Naive thymus-derived CD8-positive, alpha-beta T cell (primary cell): ENCODE measurements at regions not wholly inside any gene's neighbourhood (a gene's known extent, or its start where the extent isn't known, plus 50 kb on each side); places are given as distances from the start of the nearest gene placed in this dataset.

Source experiments
- ATAC-seq, 2 donors: fragments of 150-1000 bp; cut with Tn5 transposase in 1 of 2; sonication (Bioruptor Pico), chemical (Tn5 transposase) in 1 of 2; 1 replicate in 1 of 2; 2 replicates in 1 of 2; pipeline ENCODE4 v1.10.0; 2021; ENCODE audit warnings: mild to moderate bottlenecking in 2 of 2, moderate library complexity in 2 of 2
- POLR2A ChIA-PET: fragments of 350-600 bp; sonication (Branson Sonifier 250); formaldehyde crosslinking; loops from one replicate; lab custom pipeline; 2021; ENCODE audit warnings: antibody characterized with exemption; lab: Charles Lee
- DNase-seq, 10 donors: peaks; one replicate each; pipeline versions ENCODE4 v3.0.0 to v3.0.0-alpha.2; 2020 to 2022
- H3K27ac Mint-ChIP-seq, 10 donors: one replicate each; pipeline ENCODE4 v1.8.0; 2020 to 2022; ENCODE audit warnings: mild to moderate bottlenecking in 10 of 10, mixed read lengths in 10 of 10, moderate library complexity in 4 of 10, inconsistent platforms in 1 of 10
- H3K27me3 Mint-ChIP-seq, 5 donors: one replicate each; pipeline ENCODE4 v1.8.0; 2021 to 2022; ENCODE audit warnings: mixed read lengths in 5 of 5
- H3K36me3 Mint-ChIP-seq, 3 donors: one replicate each; pipeline ENCODE4 v1.8.0; 2020 to 2022; ENCODE audit warnings: mixed read lengths in 3 of 3, mild to moderate bottlenecking in 2 of 3, inconsistent platforms in 1 of 3
- H3K4me1 Mint-ChIP-seq, 4 donors: one replicate each; pipeline ENCODE4 v1.8.0; 2021 to 2022; ENCODE audit warnings: mixed read lengths in 4 of 4
- H3K4me3 Mint-ChIP-seq, 10 donors: one replicate each; pipeline ENCODE4 v1.8.0; 2020 to 2022; ENCODE audit warnings: mild to moderate bottlenecking in 10 of 10, mixed read lengths in 10 of 10, moderate library complexity in 6 of 10, inconsistent platforms in 1 of 10
- H3K9me3 Mint-ChIP-seq, 9 donors: one replicate each; pipeline ENCODE4 v1.8.0; 2020 to 2022; ENCODE audit warnings: mixed read lengths in 9 of 9, mild to moderate bottlenecking in 3 of 9, inconsistent platforms in 1 of 9, moderate library complexity in 1 of 9

- H3K27me3 Mint-ChIP-seq, result peaks cover 13 to 31% (median 25%) of the 10 kb centered on the region in 5 donors
- H3K27ac Mint-ChIP-seq, result no peak overlapping the region
- peak overlapping the region; percentile 19 to 75 (median 60) for H3K4me3 Mint-ChIP-seq
- peaks cover 3 to 13% (median 6%) of the 10 kb centered on the region in 4 donors for H3K4me1 Mint-ChIP-seq
- H3K36me3 Mint-ChIP-seq, result no peaks in the 10 kb centered on the region
- ATAC-seq, result peak in 1 of 2 donors; percentile 17
- POLR2A ChIA-PET, result no interaction called here
- peak in 9 of 10 donors; percentile 4 to 54 (median 33) for DNase-seq
- peaks cover 0 to 2% (median 0%) of the 10 kb centered on the region in 9 donors for H3K9me3 Mint-ChIP-seq
Observed at GRCh38 chr10:131453721-131454634, 142.5 kb upstream of the TCERG1L start.

DNA sequence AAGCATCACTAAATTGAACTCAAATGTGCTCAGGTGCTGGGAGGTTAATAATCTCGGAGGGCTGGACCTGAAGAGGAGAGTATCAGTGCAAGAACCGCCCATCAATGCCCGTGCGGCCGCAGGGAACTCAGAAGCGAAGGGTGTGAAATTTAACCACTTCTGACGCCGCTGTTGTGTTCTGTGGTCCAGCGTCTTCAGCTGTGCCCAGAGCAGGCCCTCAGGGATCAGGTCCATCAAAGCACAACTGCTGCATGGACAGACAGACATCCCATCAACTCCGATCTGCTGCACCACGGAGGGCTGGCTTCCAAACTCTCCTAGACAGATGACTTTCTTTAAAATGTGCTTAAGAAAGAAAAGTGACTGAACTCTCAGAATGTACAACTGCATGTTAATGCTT lies 144.9 kb upstream of the TCERG1L start:
- Mint-ChIP-seq H3K9me3 (peaks cover 0 to 2% (median 0%) of the 10 kb centered on the region in 9 donors), H3K27me3 (peaks cover 13 to 31% (median 17%) of the 10 kb centered on the region in 5 donors), H3K4me1 (peaks cover 3 to 13% (median 6%) of the 10 kb centered on the region in 4 donors), H3K4me3 (no peak overlapping the region), H3K27ac (no peak overlapping the region), H3K36me3 (no peaks in the 10 kb centered on the region)
- POLR2A ChIA-PET, result no interaction called here
- ATAC-seq (no peak), DNase-seq (no peak)

DNA sequence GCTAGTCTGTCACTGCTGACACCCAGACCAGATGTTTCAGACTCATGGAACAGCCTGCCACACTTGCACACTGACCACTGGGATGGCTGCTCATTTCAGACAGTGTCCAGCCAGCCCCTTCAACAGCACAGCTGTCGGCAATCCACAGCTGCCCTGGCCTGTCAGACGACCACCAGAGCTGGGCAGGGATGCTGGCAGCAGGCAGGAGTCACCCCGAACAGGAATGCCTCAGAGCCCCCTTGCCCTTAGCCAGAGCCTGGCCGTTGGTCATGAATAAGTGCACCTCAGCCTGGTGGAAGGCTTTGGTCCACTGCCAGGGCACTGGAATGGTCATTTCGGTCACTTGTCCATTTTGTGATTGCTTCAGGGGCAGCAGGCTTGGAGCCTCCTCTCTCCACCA lies 149.6 kb upstream of the TCERG1L start:
- POLR2A ChIA-PET, result no interaction called here
- no peaks in the 10 kb centered on the region for H3K36me3 Mint-ChIP-seq
- peaks cover 0 to 4% (median 0%) of the 10 kb centered on the region in 9 donors for H3K9me3 Mint-ChIP-seq
- no peak overlapping the region for H3K27ac Mint-ChIP-seq
- no peak overlapping the region for H3K4me3 Mint-ChIP-seq
- H3K27me3 Mint-ChIP-seq, result peaks cover 0 to 24% (median 1%) of the 10 kb centered on the region in 5 donors
- no peaks in the 10 kb centered on the region for H3K4me1 Mint-ChIP-seq
- no peak for ATAC-seq
- no peak for DNase-seq

GRCh38 chr10:131464789-131465188 lies 153.3 kb upstream of the TCERG1L start:
- Mint-ChIP-seq H3K27ac (peak overlapping the region in 1 of 10 donors; percentile 28), H3K9me3 (peaks cover 0 to 2% (median 0%) of the 10 kb centered on the region in 9 donors), H3K27me3 (peaks cover 0 to 20% (median 2%) of the 10 kb centered on the region in 5 donors), H3K4me3 (no peak overlapping the region), H3K36me3 (no peaks in the 10 kb centered on the region), H3K4me1 (no peaks in the 10 kb centered on the region)
- ATAC-seq, result no peak
- no peak for DNase-seq
- POLR2A ChIA-PET, result no interaction called here

GRCh38 chr10:131469551-131469950 lies 158.0 kb upstream of the TCERG1L start:
- H3K9me3 Mint-ChIP-seq, result peaks cover 0 to 2% (median 0%) of the 10 kb centered on the region in 9 donors
- H3K27ac Mint-ChIP-seq, result no peak overlapping the region
- POLR2A ChIA-PET, result no interaction called here
- H3K27me3 Mint-ChIP-seq, result peaks cover 5 to 16% (median 9%) of the 10 kb centered on the region in 5 donors
- no peak for ATAC-seq
- no peak for DNase-seq
- no peaks in the 10 kb centered on the region for H3K4me1 Mint-ChIP-seq
- no peak overlapping the region for H3K4me3 Mint-ChIP-seq
- H3K36me3 Mint-ChIP-seq, result no peaks in the 10 kb centered on the region

- H3K9me3 Mint-ChIP-seq, result no peaks in the 10 kb centered on the region
- no peak overlapping the region for H3K27ac Mint-ChIP-seq
- H3K36me3 Mint-ChIP-seq, result no peaks in the 10 kb centered on the region
- ATAC-seq (no peak), DNase-seq (no peak)
- no peak overlapping the region for H3K4me3 Mint-ChIP-seq
- H3K4me1 Mint-ChIP-seq, result no peaks in the 10 kb centered on the region
- POLR2A ChIA-PET, result no interaction called here
- peaks cover 3 to 13% (median 12%) of the 10 kb centered on the region in 5 donors for H3K27me3 Mint-ChIP-seq
Observed at GRCh38 chr10:131473645-131474044, 162.1 kb upstream of the TCERG1L start.

- DNase-seq, result no peak
- Mint-ChIP-seq H3K27ac (no peak overlapping the region), H3K4me1 (no peaks in the 10 kb centered on the region), H3K36me3 (no peaks in the 10 kb centered on the region), H3K27me3 (peaks cover 4 to 16% (median 9%) of the 10 kb centered on the region in 5 donors), H3K4me3 (no peak overlapping the region), H3K9me3 (no peaks in the 10 kb centered on the region)
- ATAC-seq, result no peak
- POLR2A ChIA-PET, result no interaction called here
Observed at GRCh38 chr10:131474416-131474815, 162.9 kb upstream of the TCERG1L start.

- Mint-ChIP-seq H3K4me3 (no peak overlapping the region), H3K27me3 (peaks cover 4 to 17% (median 9%) of the 10 kb centered on the region in 5 donors), H3K4me1 (no peaks in the 10 kb centered on the region), H3K9me3 (no peaks in the 10 kb centered on the region), H3K27ac (no peak overlapping the region), H3K36me3 (no peaks in the 10 kb centered on the region)
- ATAC-seq (no peak), DNase-seq (no peak)
- POLR2A ChIA-PET, result no interaction called here
Observed at GRCh38 chr10:131475043-131475442, 163.5 kb upstream of the TCERG1L start.

DNA sequence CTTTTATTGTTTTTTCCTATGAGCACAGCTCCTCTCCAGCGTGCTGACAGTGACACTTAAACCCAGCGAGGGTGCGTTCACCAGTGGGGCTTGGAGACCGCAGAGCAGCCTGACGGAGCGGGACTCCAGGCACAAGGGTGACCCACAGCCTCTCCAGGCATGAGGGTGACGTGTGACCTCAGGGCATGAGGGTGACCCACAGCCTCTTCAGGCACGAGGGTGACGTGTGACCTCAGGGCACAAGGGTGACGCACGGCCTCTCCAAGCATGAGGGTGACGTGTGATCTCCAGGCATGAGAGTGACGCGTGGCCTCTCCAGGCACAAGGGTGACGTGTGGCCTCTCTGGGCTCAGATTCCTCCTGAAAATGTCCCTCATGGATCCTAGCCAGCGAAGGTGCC lies 164.3 kb upstream of the TCERG1L start:
- H3K9me3 Mint-ChIP-seq, result no peaks in the 10 kb centered on the region
- ATAC-seq (no peak), DNase-seq (no peak)
- H3K4me1 Mint-ChIP-seq, result no peaks in the 10 kb centered on the region
- H3K27me3 Mint-ChIP-seq, result peaks cover 4 to 22% (median 11%) of the 10 kb centered on the region in 5 donors
- H3K27ac Mint-ChIP-seq, result no peak overlapping the region
- H3K4me3 Mint-ChIP-seq, result no peak overlapping the region
- POLR2A ChIA-PET, result no interaction called here
- no peaks in the 10 kb centered on the region for H3K36me3 Mint-ChIP-seq

DNA sequence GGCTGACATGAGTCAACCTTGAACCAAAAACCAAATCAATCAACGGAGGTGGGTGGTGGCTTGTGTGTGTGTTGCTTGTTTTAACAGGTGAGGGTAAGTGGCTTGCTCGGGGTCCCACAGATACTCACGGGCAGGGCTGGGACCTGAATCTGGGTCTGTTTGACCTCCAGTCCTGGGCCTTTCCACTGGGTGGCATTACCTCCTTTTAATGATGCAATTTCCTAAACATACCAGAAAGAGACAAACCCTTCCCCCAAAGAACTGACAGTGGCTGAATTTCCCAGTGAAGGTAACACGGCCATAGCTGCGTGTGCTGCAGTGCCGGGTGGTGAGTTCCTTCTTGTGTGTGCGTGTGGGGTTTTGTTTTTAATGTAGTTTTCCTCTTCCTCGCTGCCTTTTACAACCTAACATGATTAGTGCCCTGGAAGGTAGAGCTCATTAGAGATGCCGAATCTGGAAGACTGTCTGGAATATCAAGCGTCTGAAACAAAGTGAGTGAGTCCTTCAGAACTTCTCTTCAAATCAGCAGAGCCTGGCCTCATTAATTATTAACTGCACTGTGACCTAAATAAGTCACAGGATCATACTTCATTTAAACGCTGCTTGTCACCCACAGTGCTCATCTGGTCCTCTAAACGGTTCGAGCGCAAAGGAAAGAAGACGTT lies 166.1 kb upstream of the TCERG1L start:
- H3K27me3 Mint-ChIP-seq, result peaks cover 3 to 13% (median 3%) of the 10 kb centered on the region in 5 donors
- no peaks in the 10 kb centered on the region for H3K36me3 Mint-ChIP-seq
- H3K4me1 Mint-ChIP-seq, result no peaks in the 10 kb centered on the region
- peaks cover 0 to 9% (median 0%) of the 10 kb centered on the region in 9 donors for H3K9me3 Mint-ChIP-seq
- no peak overlapping the region for H3K4me3 Mint-ChIP-seq
- ATAC-seq (no peak), DNase-seq (no peak)
- no peak overlapping the region for H3K27ac Mint-ChIP-seq
- POLR2A ChIA-PET, result no interaction called here

DNA sequence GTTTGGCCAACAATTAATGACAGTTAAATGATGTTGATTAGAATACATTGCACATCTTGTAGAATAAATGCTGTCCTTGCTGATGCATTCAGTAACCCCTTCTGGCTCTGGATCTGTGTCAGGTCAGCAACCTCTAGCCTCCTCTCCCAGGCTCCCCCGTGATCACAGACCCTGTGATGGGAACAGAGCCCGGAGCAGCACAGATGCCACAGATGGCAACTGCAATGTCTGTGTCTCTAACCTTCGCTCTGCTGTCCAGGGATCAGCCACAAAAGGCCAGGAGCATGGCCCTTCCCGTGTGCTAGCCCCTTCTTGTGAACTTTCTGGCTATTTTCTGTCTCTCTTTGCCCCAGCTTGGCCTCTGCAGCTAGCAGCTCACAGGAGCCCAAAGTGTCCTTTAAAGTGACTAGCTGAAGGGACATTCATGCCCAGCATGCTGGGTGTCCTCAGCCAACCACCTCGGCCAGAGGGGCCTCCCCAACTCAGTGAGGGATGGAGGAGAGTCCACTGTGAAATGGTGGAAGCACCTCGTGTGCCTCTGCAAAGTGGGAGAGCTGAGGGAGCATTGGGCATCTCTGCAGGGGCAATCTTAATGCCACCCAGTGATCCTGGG lies 167.0 kb upstream of the TCERG1L start:
- POLR2A ChIA-PET, result no interaction called here
- Mint-ChIP-seq H3K27me3 (peaks cover 3 to 15% (median 10%) of the 10 kb centered on the region in 5 donors), H3K4me1 (no peaks in the 10 kb centered on the region), H3K27ac (no peak overlapping the region), H3K9me3 (peaks cover 0 to 18% (median 2%) of the 10 kb centered on the region in 9 donors), H3K36me3 (no peaks in the 10 kb centered on the region), H3K4me3 (no peak overlapping the region)
- DNase-seq (no peak), ATAC-seq (no peak)

DNA sequence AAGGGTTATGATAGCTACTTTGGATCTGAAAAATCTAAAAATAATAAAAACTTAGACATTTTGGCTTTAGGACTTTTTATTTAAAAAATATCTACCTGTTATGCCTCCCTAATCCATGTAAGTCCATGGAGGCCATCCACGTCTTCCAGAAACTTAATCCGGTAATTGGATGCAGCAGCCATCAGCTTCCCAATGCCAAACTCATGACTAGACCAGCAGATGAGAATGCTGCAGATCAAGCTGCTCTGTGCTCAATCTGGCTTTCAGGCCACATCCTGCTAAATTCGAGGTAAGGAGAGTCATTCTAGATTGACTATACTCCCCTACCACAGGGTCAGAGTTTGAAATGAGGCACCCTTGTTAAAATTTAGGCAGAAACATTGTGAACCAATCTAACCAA lies 168.5 kb upstream of the TCERG1L start:
- no peaks in the 10 kb centered on the region for H3K4me1 Mint-ChIP-seq
- H3K9me3 Mint-ChIP-seq, result peaks cover 0 to 27% (median 2%) of the 10 kb centered on the region in 9 donors
- H3K27ac Mint-ChIP-seq, result no peak overlapping the region
- no peak overlapping the region for H3K4me3 Mint-ChIP-seq
- no peaks in the 10 kb centered on the region for H3K36me3 Mint-ChIP-seq
- no peak for DNase-seq
- peaks cover 3 to 16% (median 10%) of the 10 kb centered on the region in 5 donors for H3K27me3 Mint-ChIP-seq
- POLR2A ChIA-PET, result no interaction called here
- no peak for ATAC-seq

- H3K27ac Mint-ChIP-seq, result peak overlapping the region in 1 of 10 donors; percentile 51
- no peak for ATAC-seq
- POLR2A ChIA-PET, result no interaction called here
Observed at GRCh38 chr10:131480861-131481260, 169.3 kb upstream of the TCERG1L start.

More at GRCh38 chr10:131480861-131481260, 169.3 kb upstream of the TCERG1L start:
- Mint-ChIP-seq H3K27me3 (peaks cover 3 to 16% (median 10%) of the 10 kb centered on the region in 5 donors), H3K4me1 (no peaks in the 10 kb centered on the region), H3K36me3 (no peaks in the 10 kb centered on the region), H3K9me3 (peaks cover 0 to 27% (median 2%) of the 10 kb centered on the region in 9 donors), H3K4me3 (no peak overlapping the region)
- DNase-seq, result no peak
